ENCODE measurements at regions not wholly inside any gene's neighbourhood (a gene's known extent, or its start where the extent isn't known, plus 50 kb on each side); places are given as distances from the start of the nearest gene placed in this dataset.

GRCh38 chr2:185463481-185463880, 275.1 kb upstream of the FSIP2 start:
- H3K4me3 ChIP-seq = no peak overlapping the region
- TF ChIP-seq CTCF (IDR thresholded peaks at IDR 0.05) = no peak
- TF ChIP-seq POLR2A (IDR thresholded peaks at IDR 0.05) = no peak
- no peak overlapping the region for H3K27ac ChIP-seq
- no peaks in the 10 kb centered on the region for H3K27me3 ChIP-seq
- no peak for ATAC-seq
- no peaks in the 10 kb centered on the region for H3K36me3 ChIP-seq (replicated peaks in 1 of 2; ENCODE audit: insufficient read depth in 1 of 2, low read depth in 2 of 2)
- H3K4me1 ChIP-seq = no peaks in the 10 kb centered on the region
- no peaks in the 10 kb centered on the region for H3K9me3 ChIP-seq
- DNase-seq = no peak
- intact Hi-C loops (cut with DNase I) = no loop called here
- 73 to 82% methylated on average over 3 of the region's 3 CpGs for WGBS, 2 donors

- no peak for ATAC-seq
- intact Hi-C loops (cut with DNase I) = no loop called here
Observed at GRCh38 chr2:185466915-185467314, 271.7 kb upstream of the FSIP2 start.

GRCh38 chr2:185471441-185471840, 267.2 kb upstream of the FSIP2 start:
- Histone ChIP-seq H3K27me3 (no peaks in the 10 kb centered on the region), H3K4me3 (no peak overlapping the region), H3K36me3 (replicated peaks in 1 of 2; ENCODE audit: insufficient read depth in 1 of 2, low read depth in 2 of 2) (no peaks in the 10 kb centered on the region), H3K27ac (no peak overlapping the region), H3K4me1 (no peaks in the 10 kb centered on the region), H3K9me3 (no peaks in the 10 kb centered on the region)
- WGBS, 2 donors = 57 to 77% methylated on average over 1 of the region's 1 CpG
- TF ChIP-seq POLR2A (IDR thresholded peaks at IDR 0.05) = no peak
- no peak for TF ChIP-seq CTCF (IDR thresholded peaks at IDR 0.05)
- no peak for DNase-seq
- no peak for ATAC-seq
- intact Hi-C loops (cut with DNase I) = no loop called here

More at GRCh38 chr2:185466915-185467314, 271.7 kb upstream of the FSIP2 start:
- Histone ChIP-seq H3K9me3 (no peaks in the 10 kb centered on the region), H3K27me3 (no peaks in the 10 kb centered on the region), H3K36me3 (replicated peaks in 1 of 2; ENCODE audit: insufficient read depth in 1 of 2, low read depth in 2 of 2) (no peaks in the 10 kb centered on the region), H3K4me3 (no peak overlapping the region), H3K27ac (no peak overlapping the region), H3K4me1 (no peaks in the 10 kb centered on the region)
- TF ChIP-seq CTCF (IDR thresholded peaks at IDR 0.05) (no peak), POLR2A (IDR thresholded peaks at IDR 0.05) (no peak)
- no peak for DNase-seq

GRCh38 chr2:185472574-185472973, 266.0 kb upstream of the FSIP2 start:
- no peak overlapping the region for H3K27ac ChIP-seq
- H3K4me3 ChIP-seq = no peak overlapping the region
- no peaks in the 10 kb centered on the region for H3K27me3 ChIP-seq
- no peaks in the 10 kb centered on the region for H3K4me1 ChIP-seq
- no peaks in the 10 kb centered on the region for H3K9me3 ChIP-seq
- no peak for DNase-seq
- no peaks in the 10 kb centered on the region for H3K36me3 ChIP-seq (replicated peaks in 1 of 2; ENCODE audit: insufficient read depth in 1 of 2, low read depth in 2 of 2)
- TF ChIP-seq CTCF (IDR thresholded peaks at IDR 0.05) (no peak), POLR2A (IDR thresholded peaks at IDR 0.05) (no peak)
- WGBS, 2 donors = 72 to 78% methylated on average over 2 to 5 of the region's 5 CpGs
- ATAC-seq = no peak
- intact Hi-C loops (cut with DNase I) = no loop called here

- no peak for ATAC-seq
- H3K27me3 ChIP-seq = no peaks in the 10 kb centered on the region
- DNase-seq = no peak
- TF ChIP-seq POLR2A (IDR thresholded peaks at IDR 0.05) (no peak), CTCF (IDR thresholded peaks at IDR 0.05) (no peak)
- WGBS, 2 donors = 73 to 86% methylated on average over 6 to 8 of the region's 8 CpGs
- H3K4me3 ChIP-seq = no peak overlapping the region
- intact Hi-C loops (cut with DNase I) = no loop called here
- H3K27ac ChIP-seq = no peak overlapping the region
- H3K36me3 ChIP-seq (replicated peaks in 1 of 2; ENCODE audit: insufficient read depth in 1 of 2, low read depth in 2 of 2) = no peaks in the 10 kb centered on the region
- no peaks in the 10 kb centered on the region for H3K9me3 ChIP-seq
- no peaks in the 10 kb centered on the region for H3K4me1 ChIP-seq
Observed at GRCh38 chr2:185473838-185474237, 264.8 kb upstream of the FSIP2 start.

Data from body of pancreas (tissue), 4 donors.